ENCODE measurements at regions not wholly inside any gene's neighbourhood (a gene's known extent, or its start where the extent isn't known, plus 50 kb on each side); places are given as distances from the start of the nearest gene placed in this dataset.

GRCh38 chr12:75836533-75836932, 195.0 kb downstream of the PHLDA1 start:
- TF ChIP-seq CTCF (conservative IDR thresholded peaks at IDR 0.05; ENCODE audit: low read length) (no peak), EZH2phosphoT487 (IDR thresholded peaks at IDR 0.05; ENCODE audit: borderline replicate concordance) (no peak)

Measured in Loucy (cell line).